Bronchial epithelial cell (primary cell): ENCODE measurements at regions not wholly inside any gene's neighbourhood (a gene's known extent, or its start where the extent isn't known, plus 50 kb on each side); places are given as distances from the start of the nearest gene placed in this dataset.

Experiments
- DNase-seq: peaks from one replicate; pipeline ENCODE4 v3.0.0-alpha.2; 2010; ENCODE audit warnings: low read depth
- FAIRE-seq: peaks from 2 replicates; lab custom pipeline; 2011; peaks lifted over from hg19 to GRCh38; lab: Jason Lieb, UNC
- H3K27me3 ChIP-seq: 2 replicates; pipeline ENCODE4 v1.5.1; 2011; ENCODE audit warnings: low read length; ENCODE audit not compliant: control insufficient read depth, insufficient read depth
- H3K36me3 ChIP-seq: 2 replicates; pipeline ENCODE4 v1.5.1; 2011; ENCODE audit warnings: low read length; ENCODE audit not compliant: control insufficient read depth, insufficient read depth
- H3K4me3 ChIP-seq: 2 replicates; pipeline ENCODE4 v1.5.1; 2011; ENCODE audit warnings: mild to moderate bottlenecking, low read depth, low read length, control low read depth
- CTCF ChIP-seq: IDR thresholded peaks from 2 replicates; pipeline ENCODE4 v1.5.1; 2011; ENCODE audit warnings: mild to moderate bottlenecking, moderate library complexity, low read length, control low read depth, inconsistent platforms; ENCODE audit not compliant: insufficient read depth, severe bottlenecking

GRCh38 chr21:29228306-29228705 lies 70.4 kb upstream of the BACH1 start:
- FAIRE-seq (no peak), DNase-seq (no peak)
- TF ChIP-seq CTCF: no peak
- H3K27me3 ChIP-seq: no peaks in the 10 kb centered on the region
- H3K36me3 ChIP-seq: no peaks in the 10 kb centered on the region
- no peak overlapping the region for H3K4me3 ChIP-seq

GRCh38 chr21:29230551-29231261 lies 68.0 kb upstream of the BACH1 start:
- no peaks in the 10 kb centered on the region for H3K27me3 ChIP-seq

GRCh38 chr21:29231756-29232529 lies 66.8 kb upstream of the BACH1 start:
- FAIRE-seq: no peak
- H3K27me3 ChIP-seq: no peaks in the 10 kb centered on the region
- no peak for DNase-seq
- H3K4me3 ChIP-seq: no peak overlapping the region
- no peak for TF ChIP-seq CTCF
- no peaks in the 10 kb centered on the region for H3K36me3 ChIP-seq

More at GRCh38 chr21:29230551-29231261, 68.0 kb upstream of the BACH1 start:
- H3K4me3 ChIP-seq: no peak overlapping the region
- H3K36me3 ChIP-seq: no peaks in the 10 kb centered on the region
- DNase-seq: no peak
- FAIRE-seq: no peak
- no peak for TF ChIP-seq CTCF

GRCh38 chr21:29232530-29233255 lies 66.0 kb upstream of the BACH1 start:
- TF ChIP-seq CTCF: no peak
- peak; percentile 73 for DNase-seq
- FAIRE-seq: no peak
- Histone ChIP-seq H3K27me3 (no peaks in the 10 kb centered on the region), H3K4me3 (no peak overlapping the region), H3K36me3 (no peaks in the 10 kb centered on the region)

GRCh38 chr21:29233256-29233546 lies 65.5 kb upstream of the BACH1 start:
- H3K4me3 ChIP-seq: no peak overlapping the region
- DNase-seq (no peak), FAIRE-seq (no peak)
- no peaks in the 10 kb centered on the region for H3K36me3 ChIP-seq
- TF ChIP-seq CTCF: no peak
- H3K27me3 ChIP-seq: no peaks in the 10 kb centered on the region
